Gastrocnemius medialis (tissue), 4 donors: ENCODE measurements at regions not wholly inside any gene's neighbourhood (a gene's known extent, or its start where the extent isn't known, plus 50 kb on each side); places are given as distances from the start of the nearest gene placed in this dataset.

Experiments used
- ATAC-seq, 2 donors: fragments of 150-250 bp; one replicate each; pipeline ENCODE4 v1.9.1; 2016
- DNase-seq, 2 donors: peaks; one replicate each; pipeline ENCODE4 v3.0.0-alpha.2; 2019
- H3K27ac ChIP-seq, 4 donors: fragments of 200-600 bp; sonication (generic); 1 replicate in 1 of 4; 2 replicates in 3 of 4; pipeline ENCODE4 v1.5.1; 2016 to 2018; ENCODE audit warnings: mild to moderate bottlenecking in 2 of 4, moderate library complexity in 1 of 4
- H3K27me3 ChIP-seq, 3 donors: fragments of 200-600 bp; sonication (generic) in 2 of 3; 1 replicate in 1 of 3; 2 replicates in 2 of 3; pipeline versions ENCODE4 v1.5.1 to v1.6.0; 2016 to 2019; ENCODE audit warnings: mild to moderate bottlenecking in 1 of 3, moderate library complexity in 1 of 3
- H3K36me3 ChIP-seq, 2 donors: fragments of 200-600 bp; sonication (generic) in 1 of 2; one replicate each; pipeline ENCODE4 v1.5.1; 2017 to 2018
- H3K4me1 ChIP-seq, 2 donors: fragments of 200-600 bp; sonication (generic) in 1 of 2; one replicate each; pipeline ENCODE4 v1.5.1; 2016 to 2017; ENCODE audit warnings: mild to moderate bottlenecking in 2 of 2
- H3K4me3 ChIP-seq, 4 donors: fragments of 200-600 bp; sonication (generic) in 3 of 4; 1 replicate in 1 of 4; 2 replicates in 3 of 4; pipeline ENCODE4 v1.5.1; 2016 to 2019; ENCODE audit warnings: mild to moderate bottlenecking in 2 of 4
- H3K9me3 ChIP-seq, 3 donors: fragments of 200-600 bp; sonication (generic) in 2 of 3; 1 replicate in 1 of 3; 2 replicates in 2 of 3; pipeline ENCODE4 v1.5.1; 2016 to 2019
- CTCF ChIP-seq, 5 experiments: fragments of 450-650 bp in 3 of 5; fragments of 200-600 bp in 2 of 5; sonication (generic) in 2 of 5; IDR thresholded peaks in 4 of 5; conservative IDR thresholded peaks in 1 of 5; 1 replicate in 4 of 5; 2 replicates in 1 of 5; pipeline ENCODE4 v1.5.1; 2016 to 2019; ENCODE audit warnings: antibody characterized with exemption in 5 of 5, mild to moderate bottlenecking in 3 of 5, moderate library complexity in 3 of 5
- POLR2A ChIP-seq, 2 donors: fragments of 450-650 bp; IDR thresholded peaks; one replicate each; pipeline ENCODE4 v1.6.1; 2017; ENCODE audit warnings: antibody characterized with exemption in 2 of 2, mild to moderate bottlenecking in 2 of 2, moderate library complexity in 2 of 2
- in situ Hi-C, 4 donors: fragments of 200-750 bp; cut with MboI; loops; one replicate each; pipeline versions ENCODE4 v1.15.0 to v1.8.0; 2017; ENCODE audit warnings: low sequenced_read_pairs in 4 of 4
- intact Hi-C: fragments of 100-400 bp; cut with DNase I; formaldehyde crosslinking; loops from one replicate; pipeline ENCODE4 v1.15.1; 2023; ENCODE audit warnings: low total_unique reads

GRCh38 chr1:182235952-182236650 is 155.5 kb downstream of the GLUL start:
- in situ Hi-C loops (no loop called here), intact Hi-C loops (loop anchor here (2.0 to 10.0 kb wide), 2 partner anchors 115 to 159 kb away; partner anchors contain the start of gene GLUL)
- DNase-seq (peak; percentile 68 to 71), ATAC-seq (peak; percentile 87)
- Histone ChIP-seq H3K27ac (peak overlapping the region; percentile 69 to 75 (median 74)), H3K4me3 (no peak overlapping the region), H3K9me3 (no peaks in the 10 kb centered on the region), H3K4me1 (peaks cover 0 to 12% of the 10 kb centered on the region in 2 donors), H3K27me3 (no peaks in the 10 kb centered on the region), H3K36me3 (no peaks in the 10 kb centered on the region)
- peak; percentile 21 to 35 for TF ChIP-seq POLR2A (IDR thresholded peaks at IDR 0.05)
- no peak for TF ChIP-seq CTCF (IDR thresholded peaks at IDR 0.05 in 4 of 5, conservative IDR thresholded peaks at IDR 0.05 in 1 of 5)

- intact Hi-C loops, result loop anchor here (10.0 kb wide), 1 partner anchor 159 kb away; the partner anchor contains the start of gene GLUL
- no peaks in the 10 kb centered on the region for H3K27me3 ChIP-seq
- H3K27ac ChIP-seq, result peak overlapping the region; percentile 69 to 75 (median 74)
- no peaks in the 10 kb centered on the region for H3K9me3 ChIP-seq
- DNase-seq (no peak), ATAC-seq (peak; percentile 1 to 38)
- peaks cover 1 to 14% of the 10 kb centered on the region in 2 donors for H3K4me1 ChIP-seq
- H3K36me3 ChIP-seq, result no peaks in the 10 kb centered on the region
- in situ Hi-C loops, result no loop called here
- H3K4me3 ChIP-seq, result no peak overlapping the region
- no peak for TF ChIP-seq CTCF (IDR thresholded peaks at IDR 0.05 in 4 of 5, conservative IDR thresholded peaks at IDR 0.05 in 1 of 5)
- no peak for TF ChIP-seq POLR2A (IDR thresholded peaks at IDR 0.05)
Measured at GRCh38 chr1:182235604-182235951, 156.0 kb downstream of the GLUL start.

- no peak overlapping the region for H3K4me3 ChIP-seq
- H3K36me3 ChIP-seq, result no peaks in the 10 kb centered on the region
- peak; percentile 72 to 78 for DNase-seq
- peak overlapping the region; percentile 75 to 80 (median 80) for H3K27ac ChIP-seq
- in situ Hi-C loops, result no loop called here
- intact Hi-C loops, result loop anchor here (1.0 to 10.0 kb wide), 4 partner anchors 23 to 165 kb away; partner anchors contain the start of gene GLUL
- peak; percentile 97 for ATAC-seq
- H3K9me3 ChIP-seq, result no peaks in the 10 kb centered on the region
- TF ChIP-seq CTCF (IDR thresholded peaks at IDR 0.05 in 4 of 5, conservative IDR thresholded peaks at IDR 0.05 in 1 of 5), result no peak
- TF ChIP-seq POLR2A (IDR thresholded peaks at IDR 0.05), result peak; percentile 32 to 51
- H3K4me1 ChIP-seq, result peaks cover 11 to 13% of the 10 kb centered on the region in 2 donors
- no peaks in the 10 kb centered on the region for H3K27me3 ChIP-seq
Measured at GRCh38 chr1:182229921-182230491, 161.6 kb downstream of the GLUL start.

GRCh38 chr1:182229451-182229850 is 162.1 kb downstream of the GLUL start:
- H3K9me3 ChIP-seq, result no peaks in the 10 kb centered on the region
- intact Hi-C loops, result no loop called here
- in situ Hi-C loops, result no loop called here
- no peak for ATAC-seq
- H3K27ac ChIP-seq, result peak overlapping the region; percentile 75 to 80 (median 80)
- TF ChIP-seq CTCF (IDR thresholded peaks at IDR 0.05 in 4 of 5, conservative IDR thresholded peaks at IDR 0.05 in 1 of 5) (no peak), POLR2A (IDR thresholded peaks at IDR 0.05) (no peak)
- H3K36me3 ChIP-seq, result no peaks in the 10 kb centered on the region
- DNase-seq, result no peak
- peaks cover 11 to 13% of the 10 kb centered on the region in 2 donors for H3K4me1 ChIP-seq
- no peaks in the 10 kb centered on the region for H3K27me3 ChIP-seq
- no peak overlapping the region for H3K4me3 ChIP-seq
